ENCODE measurements at regions not wholly inside any gene's neighbourhood (a gene's known extent, or its start where the extent isn't known, plus 50 kb on each side); places are given as distances from the start of the nearest gene placed in this dataset.

DNA sequence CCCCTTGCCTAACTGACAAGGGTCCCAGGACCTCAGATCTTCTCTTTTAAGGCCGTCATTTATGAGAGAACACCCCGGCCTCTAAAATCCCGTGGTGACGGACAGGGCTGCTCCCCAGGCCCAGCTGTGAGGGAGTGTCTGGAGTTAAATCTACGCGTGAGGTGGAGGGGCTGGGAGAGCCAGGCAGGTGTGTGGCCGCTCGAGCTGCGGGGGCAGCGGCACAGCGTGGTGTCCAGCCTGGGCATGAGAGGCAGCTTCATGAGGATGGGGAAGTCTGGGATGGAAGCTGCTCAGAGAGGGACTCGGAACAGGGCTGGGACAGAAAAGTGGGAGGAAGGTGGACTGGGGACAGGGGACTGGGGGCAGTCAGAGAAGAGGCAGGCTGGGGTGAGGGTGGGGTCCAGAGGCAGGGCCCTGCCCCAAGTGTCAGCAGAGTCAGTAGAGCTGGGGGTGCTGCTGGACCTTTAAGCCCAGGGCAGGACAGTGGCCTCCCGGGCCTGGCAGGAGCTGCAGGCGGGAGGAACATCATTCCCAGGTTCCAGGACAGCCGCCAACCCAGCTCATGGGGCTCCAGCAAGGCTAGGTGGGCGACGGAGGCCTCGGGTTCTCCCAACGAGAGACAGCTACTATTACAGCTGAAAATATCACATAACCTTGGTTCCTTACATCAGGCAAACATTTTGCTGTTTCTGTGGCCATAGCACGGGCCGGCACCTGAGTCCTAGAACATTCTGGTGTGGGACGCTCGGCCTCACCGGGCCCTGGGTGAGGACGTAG, 55.2 kb downstream of the JAKMIP3 start:
- no peak for DNase-seq (ENCODE audit: low read depth)
- Histone ChIP-seq H3K36me3 (ENCODE audit: control insufficient read depth, insufficient read depth, low read length) (no peaks in the 10 kb centered on the region), H3K27me3 (ENCODE audit: control insufficient read depth, insufficient read depth, low read length) (no peaks in the 10 kb centered on the region), H3K4me3 (ENCODE audit: low read depth, low read length) (no peak overlapping the region)
- ChIA-PET CTCF (interaction anchor here (0.9 kb wide), 1 partner anchor 22 kb away, joined by 3 read pairs; no protein-coding TSS in a partner anchor), POLR2A (no interaction called here)
- TF ChIP-seq, protein P1, sequence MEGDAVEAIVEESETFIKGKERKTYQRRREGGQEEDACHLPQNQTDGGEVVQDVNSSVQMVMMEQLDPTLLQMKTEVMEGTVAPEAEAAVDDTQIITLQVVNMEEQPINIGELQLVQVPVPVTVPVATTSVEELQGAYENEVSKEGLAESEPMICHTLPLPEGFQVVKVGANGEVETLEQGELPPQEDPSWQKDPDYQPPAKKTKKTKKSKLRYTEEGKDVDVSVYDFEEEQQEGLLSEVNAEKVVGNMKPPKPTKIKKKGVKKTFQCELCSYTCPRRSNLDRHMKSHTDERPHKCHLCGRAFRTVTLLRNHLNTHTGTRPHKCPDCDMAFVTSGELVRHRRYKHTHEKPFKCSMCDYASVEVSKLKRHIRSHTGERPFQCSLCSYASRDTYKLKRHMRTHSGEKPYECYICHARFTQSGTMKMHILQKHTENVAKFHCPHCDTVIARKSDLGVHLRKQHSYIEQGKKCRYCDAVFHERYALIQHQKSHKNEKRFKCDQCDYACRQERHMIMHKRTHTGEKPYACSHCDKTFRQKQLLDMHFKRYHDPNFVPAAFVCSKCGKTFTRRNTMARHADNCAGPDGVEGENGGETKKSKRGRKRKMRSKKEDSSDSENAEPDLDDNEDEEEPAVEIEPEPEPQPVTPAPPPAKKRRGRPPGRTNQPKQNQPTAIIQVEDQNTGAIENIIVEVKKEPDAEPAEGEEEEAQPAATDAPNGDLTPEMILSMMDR (IDR thresholded peaks at IDR 0.05; ENCODE audit: insufficient read depth, low read depth, low read length): no peak

DNA sequence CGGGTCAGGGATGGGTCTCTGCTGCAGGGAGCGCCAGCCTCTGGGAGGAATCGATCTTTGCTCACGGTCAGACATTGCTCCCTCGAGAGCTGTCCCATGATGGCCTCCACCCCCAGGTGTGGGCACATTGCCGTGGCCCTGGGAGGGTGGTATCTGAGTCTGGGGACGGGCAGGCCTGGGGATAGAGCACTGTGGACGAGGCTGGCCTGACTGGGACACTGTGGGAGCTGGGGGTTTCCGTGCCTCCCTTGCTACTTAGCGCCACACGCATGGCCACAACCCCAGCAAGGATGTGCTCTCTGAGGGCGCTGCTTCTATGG, 55.7 kb downstream of the JAKMIP3 start:
- TF ChIP-seq, protein P1 (IDR thresholded peaks at IDR 0.05; ENCODE audit: insufficient read depth, low read depth, low read length): no peak
- CTCF ChIA-PET: no interaction called here
- Histone ChIP-seq H3K36me3 (ENCODE audit: control insufficient read depth, insufficient read depth, low read length) (no peaks in the 10 kb centered on the region), H3K4me3 (ENCODE audit: low read depth, low read length) (no peak overlapping the region), H3K27me3 (ENCODE audit: control insufficient read depth, insufficient read depth, low read length) (no peaks in the 10 kb centered on the region)
- no peak for DNase-seq (ENCODE audit: low read depth)
- POLR2A ChIA-PET: no interaction called here

GRCh38 chr10:132122097-132122861, 56.5 kb downstream of the JAKMIP3 start:
- H3K36me3 ChIP-seq (ENCODE audit: control insufficient read depth, insufficient read depth, low read length): no peaks in the 10 kb centered on the region
- no peaks in the 10 kb centered on the region for H3K27me3 ChIP-seq (ENCODE audit: control insufficient read depth, insufficient read depth, low read length)
- no peak overlapping the region for H3K4me3 ChIP-seq (ENCODE audit: low read depth, low read length)
- ChIA-PET CTCF (no interaction called here), POLR2A (no interaction called here)
- DNase-seq (ENCODE audit: low read depth): no peak
- TF ChIP-seq, protein P1 (IDR thresholded peaks at IDR 0.05; ENCODE audit: insufficient read depth, low read depth, low read length): no peak

- H3K27me3 ChIP-seq (ENCODE audit: control insufficient read depth, insufficient read depth, low read length): no peaks in the 10 kb centered on the region
- DNase-seq (ENCODE audit: low read depth): no peak
- H3K36me3 ChIP-seq (ENCODE audit: control insufficient read depth, insufficient read depth, low read length): no peaks in the 10 kb centered on the region
- TF ChIP-seq, protein P1 (IDR thresholded peaks at IDR 0.05; ENCODE audit: insufficient read depth, low read depth, low read length): no peak
- POLR2A ChIA-PET: no interaction called here
- no peak overlapping the region for H3K4me3 ChIP-seq (ENCODE audit: low read depth, low read length)
- CTCF ChIA-PET: no interaction called here
These were observed 57.2 kb downstream of the JAKMIP3 start for GRCh38 chr10:132122939-132123445.

- H3K36me3 ChIP-seq (ENCODE audit: control insufficient read depth, insufficient read depth, low read length): no peaks in the 10 kb centered on the region
- ChIA-PET POLR2A (no interaction called here), CTCF (no interaction called here)
- TF ChIP-seq, protein P1 (IDR thresholded peaks at IDR 0.05; ENCODE audit: insufficient read depth, low read depth, low read length): no peak
- no peaks in the 10 kb centered on the region for H3K27me3 ChIP-seq (ENCODE audit: control insufficient read depth, insufficient read depth, low read length)
- DNase-seq (ENCODE audit: low read depth): no peak
- no peak overlapping the region for H3K4me3 ChIP-seq (ENCODE audit: low read depth, low read length)
These were observed 57.9 kb downstream of the JAKMIP3 start for GRCh38 chr10:132123606-132124005.
